CD8-positive, alpha-beta memory T cell (primary cell): ENCODE measurements at regions not wholly inside any gene's neighbourhood (a gene's known extent, or its start where the extent isn't known, plus 50 kb on each side); places are given as distances from the start of the nearest gene placed in this dataset.

Experiments used
- CTCF ChIA-PET: fragments of 350-600 bp; sonication (Branson Sonifier 250); formaldehyde crosslinking; loops from one replicate; lab custom pipeline; 2021; ENCODE audit warnings: antibody characterized with exemption; lab: Charles Lee
- POLR2A ChIA-PET: fragments of 350-600 bp; sonication (Branson Sonifier 250); formaldehyde crosslinking; loops from one replicate; lab custom pipeline; 2021; ENCODE audit warnings: antibody characterized with exemption; lab: Charles Lee
- DNase-seq, 5 donors: peaks; one replicate each; pipeline versions ENCODE4 v3.0.0 to v3.0.0-alpha.2; 2020 to 2022; ENCODE audit warnings: mixed read lengths in 1 of 5
- H3K27ac ChIP-seq: one replicate; pipeline ENCODE4 v1.7.0; 2013; ENCODE audit warnings: low read depth, mild to moderate bottlenecking, low read length, moderate library complexity
- H3K27me3 ChIP-seq: 2 replicates; pipeline ENCODE4 v1.7.0; 2013; ENCODE audit warnings: low read length, mild to moderate bottlenecking; ENCODE audit not compliant: insufficient read depth, poor library complexity, severe bottlenecking
- H3K36me3 ChIP-seq: 2 replicates; pipeline ENCODE4 v1.7.0; 2013; ENCODE audit warnings: mild to moderate bottlenecking, low read length, moderate library complexity; ENCODE audit not compliant: insufficient read depth
- H3K4me1 ChIP-seq: 2 replicates; pipeline ENCODE4 v1.7.0; 2013; ENCODE audit warnings: mild to moderate bottlenecking, low read length, moderate library complexity; ENCODE audit not compliant: insufficient read depth
- H3K4me3 ChIP-seq: 2 replicates; pipeline ENCODE4 v1.7.0; 2013; ENCODE audit warnings: mild to moderate bottlenecking, low read length
- H3K9me3 ChIP-seq: 2 replicates; pipeline ENCODE4 v1.7.0; 2013; ENCODE audit warnings: mild to moderate bottlenecking, low read length
- H3K27ac Mint-ChIP-seq, 8 donors: one replicate each; pipeline ENCODE4 v1.8.0; 2020 to 2021; ENCODE audit warnings: mixed read lengths in 8 of 8, mild to moderate bottlenecking in 6 of 8, inconsistent platforms in 3 of 8, moderate library complexity in 3 of 8
- H3K27me3 Mint-ChIP-seq, 2 donors: one replicate each; pipeline ENCODE4 v1.8.0; 2020 to 2021; ENCODE audit warnings: mixed read lengths in 2 of 2, mild to moderate bottlenecking in 1 of 2, moderate library complexity in 1 of 2
- H3K36me3 Mint-ChIP-seq, 3 donors: one replicate each; pipeline ENCODE4 v1.8.0; 2020 to 2021; ENCODE audit warnings: mixed read lengths in 3 of 3, inconsistent platforms in 1 of 3, mild to moderate bottlenecking in 1 of 3
- H3K4me1 Mint-ChIP-seq, 3 donors: one replicate each; pipeline ENCODE4 v1.8.0; 2020 to 2021; ENCODE audit warnings: mixed read lengths in 3 of 3, inconsistent platforms in 1 of 3, mild to moderate bottlenecking in 1 of 3
- H3K4me3 Mint-ChIP-seq, 7 donors: one replicate each; pipeline ENCODE4 v1.8.0; 2020 to 2021; ENCODE audit warnings: mixed read lengths in 7 of 7, mild to moderate bottlenecking in 6 of 7, moderate library complexity in 4 of 7, inconsistent platforms in 2 of 7
- H3K9me3 Mint-ChIP-seq, 5 donors: one replicate each; pipeline ENCODE4 v1.8.0; 2020 to 2022; ENCODE audit warnings: mixed read lengths in 5 of 5, mild to moderate bottlenecking in 3 of 5, moderate library complexity in 2 of 5, inconsistent platforms in 1 of 5

DNA sequence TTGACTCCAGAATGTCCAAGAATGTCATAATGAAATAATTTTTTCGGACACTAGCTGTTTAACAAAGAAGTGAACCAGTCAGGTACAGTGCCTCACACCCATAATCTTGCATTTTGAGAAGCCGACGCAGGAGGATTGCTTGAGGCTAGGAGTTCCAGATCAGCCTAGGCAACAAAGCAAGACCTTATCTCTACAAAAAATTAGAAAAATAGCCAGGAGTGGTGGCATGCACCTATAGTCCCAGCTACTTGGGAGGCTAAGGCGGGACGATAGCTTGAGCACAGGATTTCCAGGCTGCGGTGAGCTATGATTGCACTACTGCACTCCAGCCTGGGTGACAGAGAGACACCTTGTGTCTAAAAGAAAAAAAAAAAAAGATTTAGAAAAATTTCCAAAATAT, 235.8 kb upstream of the FN1 start:
- ChIA-PET POLR2A (no interaction called here), CTCF (interaction anchor here (1.3 kb wide), 1 partner anchor 14 kb away, joined by 3 read pairs; no protein-coding TSS in a partner anchor)
- no peak for DNase-seq
- H3K9me3 Mint-ChIP-seq: peaks cover 0 to 11% (median 2%) of the 10 kb centered on the region in 5 donors
- Histone ChIP-seq H3K9me3 (no peaks in the 10 kb centered on the region), H3K36me3 (no peaks in the 10 kb centered on the region), H3K27ac (no peak overlapping the region), H3K27me3 (no peaks in the 10 kb centered on the region), H3K4me3 (no peak overlapping the region), H3K4me1 (no peaks in the 10 kb centered on the region)
- H3K27me3 Mint-ChIP-seq: peaks cover 0 to 7% of the 10 kb centered on the region in 2 donors
- no peak overlapping the region for H3K4me3 Mint-ChIP-seq
- H3K4me1 Mint-ChIP-seq: no peaks in the 10 kb centered on the region
- H3K27ac Mint-ChIP-seq: no peak overlapping the region
- no peaks in the 10 kb centered on the region for H3K36me3 Mint-ChIP-seq

DNA sequence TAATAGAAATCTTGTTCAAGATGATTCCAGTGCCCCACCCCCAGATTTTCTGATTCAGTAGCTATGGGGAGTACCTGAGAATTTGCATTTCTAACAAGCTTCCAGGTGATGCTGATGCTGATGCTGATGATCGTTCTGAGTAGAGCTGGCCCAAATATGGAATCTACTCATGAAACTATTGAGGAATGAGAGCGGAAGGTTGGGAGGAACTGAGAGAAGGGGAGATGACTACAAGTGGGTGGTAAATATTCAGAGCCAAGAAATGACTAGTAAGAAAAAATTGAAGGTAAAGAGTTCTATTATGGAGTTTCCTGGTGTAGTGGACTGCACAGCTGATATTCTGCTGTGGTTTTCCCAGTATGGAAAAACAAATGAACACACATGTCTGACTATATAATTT, 235.4 kb upstream of the FN1 start:
- no peak overlapping the region for H3K4me3 Mint-ChIP-seq
- ChIA-PET CTCF (interaction anchor here (1.3 kb wide), 1 partner anchor 13 kb away, joined by 3 read pairs; no protein-coding TSS in a partner anchor), POLR2A (no interaction called here)

DNA sequence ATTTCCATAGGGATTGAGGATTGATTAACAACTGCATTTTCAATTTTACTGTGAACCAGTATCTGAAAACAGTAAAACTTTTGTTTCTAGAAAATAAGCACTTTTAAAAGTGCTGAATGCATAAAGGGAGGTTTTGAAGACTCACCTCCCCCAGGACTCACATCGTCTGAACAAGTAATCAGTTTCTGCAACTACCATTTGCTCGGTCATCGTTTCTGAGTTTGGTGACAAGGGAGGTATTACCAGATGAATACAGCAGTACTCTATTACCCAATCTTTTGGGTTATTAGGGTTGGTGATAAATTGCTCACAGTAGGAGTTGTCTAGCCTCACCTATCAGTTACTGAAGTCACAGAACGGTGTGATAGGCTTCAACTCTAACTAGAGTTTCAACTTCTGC, 234.5 kb upstream of the FN1 start:
- no peak for DNase-seq
- H3K27ac Mint-ChIP-seq: no peak overlapping the region
- peaks cover 0 to 7% of the 10 kb centered on the region in 2 donors for H3K27me3 Mint-ChIP-seq
- Histone ChIP-seq H3K27ac (no peak overlapping the region), H3K4me3 (no peak overlapping the region), H3K27me3 (no peaks in the 10 kb centered on the region), H3K9me3 (no peaks in the 10 kb centered on the region), H3K36me3 (no peaks in the 10 kb centered on the region), H3K4me1 (no peaks in the 10 kb centered on the region)
- no peaks in the 10 kb centered on the region for H3K36me3 Mint-ChIP-seq
- ChIA-PET CTCF (interaction anchor here (1.3 kb wide), 1 partner anchor 13 kb away, joined by 3 read pairs; no protein-coding TSS in a partner anchor), POLR2A (no interaction called here)
- H3K4me3 Mint-ChIP-seq: no peak overlapping the region
- peaks cover 0 to 11% (median 2%) of the 10 kb centered on the region in 5 donors for H3K9me3 Mint-ChIP-seq
- no peaks in the 10 kb centered on the region for H3K4me1 Mint-ChIP-seq

More for the DNA sequence above, 235.4 kb upstream of the FN1 start:
- Histone ChIP-seq H3K9me3 (no peaks in the 10 kb centered on the region), H3K27me3 (no peaks in the 10 kb centered on the region), H3K27ac (no peak overlapping the region), H3K4me3 (no peak overlapping the region), H3K36me3 (no peaks in the 10 kb centered on the region), H3K4me1 (no peaks in the 10 kb centered on the region)
- Mint-ChIP-seq H3K27me3 (peaks cover 0 to 7% of the 10 kb centered on the region in 2 donors), H3K36me3 (no peaks in the 10 kb centered on the region), H3K9me3 (peaks cover 0 to 11% (median 2%) of the 10 kb centered on the region in 5 donors), H3K27ac (no peak overlapping the region), H3K4me1 (no peaks in the 10 kb centered on the region)
- DNase-seq: no peak

DNA sequence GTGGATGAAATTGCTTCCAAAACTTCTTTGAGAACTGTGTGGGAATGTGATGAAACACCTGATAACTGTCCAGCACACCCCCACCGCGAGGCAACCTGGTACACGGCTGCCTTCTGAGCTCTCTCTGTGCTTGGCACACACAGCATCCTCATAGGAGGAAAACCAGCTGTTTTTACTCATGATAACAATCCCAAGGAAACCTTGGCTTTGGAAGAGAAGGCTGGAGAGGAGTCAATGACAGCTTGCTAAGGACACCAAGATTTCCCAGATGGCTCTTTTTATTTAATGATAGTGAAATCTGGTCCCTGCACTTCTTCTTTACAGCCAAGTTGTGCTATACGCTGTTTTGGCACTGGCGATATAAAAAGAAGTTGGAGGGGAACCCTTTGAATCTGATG, 232.5 kb upstream of the FN1 start:
- no peaks in the 10 kb centered on the region for H3K36me3 Mint-ChIP-seq
- DNase-seq: no peak
- POLR2A ChIA-PET: no interaction called here

DNA sequence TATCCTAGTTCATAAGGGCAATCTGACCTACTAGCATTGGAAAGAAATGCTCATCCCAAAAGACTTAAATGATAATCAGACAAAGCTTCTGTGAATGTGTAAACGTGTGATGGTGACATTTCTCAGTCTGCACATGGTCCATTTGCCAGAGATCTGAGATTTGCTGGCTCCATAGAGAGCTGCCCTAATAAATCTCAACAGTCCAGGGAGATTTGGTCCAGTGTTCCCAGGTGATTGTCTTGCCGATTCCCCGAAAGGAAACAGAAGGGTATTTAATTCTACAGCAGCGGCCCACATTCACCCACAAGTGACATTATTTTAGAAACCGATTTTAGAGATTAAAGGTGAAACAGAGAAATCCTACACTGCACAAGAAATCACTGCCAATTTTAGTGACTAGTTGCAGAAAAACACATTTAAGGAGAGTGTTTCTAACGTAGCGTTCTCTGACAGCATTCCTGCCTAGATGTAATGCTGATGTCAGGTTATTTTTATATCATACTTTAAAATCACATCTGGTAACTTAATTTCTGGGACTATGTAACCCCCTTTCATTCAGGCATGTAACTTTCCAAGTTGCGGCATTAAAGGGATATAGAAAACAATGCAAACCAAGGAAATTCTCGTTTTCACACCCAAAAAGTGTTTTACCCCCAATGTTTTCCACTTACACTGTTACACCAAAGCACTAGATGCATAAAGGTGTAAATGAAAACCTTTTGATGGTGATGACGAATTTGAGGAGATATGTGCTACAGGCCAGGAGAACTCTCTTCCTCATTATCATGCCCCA, 231.9 kb upstream of the FN1 start:
- no peak overlapping the region for H3K4me3 Mint-ChIP-seq
- Histone ChIP-seq H3K4me3 (no peak overlapping the region), H3K9me3 (no peaks in the 10 kb centered on the region), H3K27ac (no peak overlapping the region), H3K4me1 (no peaks in the 10 kb centered on the region), H3K27me3 (no peaks in the 10 kb centered on the region), H3K36me3 (no peaks in the 10 kb centered on the region)
- peaks cover 0 to 5% (median 0%) of the 10 kb centered on the region in 5 donors for H3K9me3 Mint-ChIP-seq
- H3K27ac Mint-ChIP-seq: no peak overlapping the region
- no peak for DNase-seq
- peaks cover 0 to 7% of the 10 kb centered on the region in 2 donors for H3K27me3 Mint-ChIP-seq
- ChIA-PET POLR2A (no interaction called here), CTCF (no interaction called here)
- no peaks in the 10 kb centered on the region for H3K36me3 Mint-ChIP-seq
- H3K4me1 Mint-ChIP-seq: no peaks in the 10 kb centered on the region

More for the DNA sequence above, 232.5 kb upstream of the FN1 start:
- CTCF ChIA-PET: no interaction called here
- Mint-ChIP-seq H3K27me3 (peaks cover 0 to 7% of the 10 kb centered on the region in 2 donors), H3K27ac (no peak overlapping the region), H3K4me3 (no peak overlapping the region), H3K9me3 (peaks cover 0 to 9% (median 0%) of the 10 kb centered on the region in 5 donors), H3K4me1 (no peaks in the 10 kb centered on the region)
- H3K4me1 ChIP-seq: no peaks in the 10 kb centered on the region
- H3K36me3 ChIP-seq: no peaks in the 10 kb centered on the region
- no peak overlapping the region for H3K27ac ChIP-seq
- H3K4me3 ChIP-seq: no peak overlapping the region
- H3K9me3 ChIP-seq: no peaks in the 10 kb centered on the region
- no peaks in the 10 kb centered on the region for H3K27me3 ChIP-seq

DNA sequence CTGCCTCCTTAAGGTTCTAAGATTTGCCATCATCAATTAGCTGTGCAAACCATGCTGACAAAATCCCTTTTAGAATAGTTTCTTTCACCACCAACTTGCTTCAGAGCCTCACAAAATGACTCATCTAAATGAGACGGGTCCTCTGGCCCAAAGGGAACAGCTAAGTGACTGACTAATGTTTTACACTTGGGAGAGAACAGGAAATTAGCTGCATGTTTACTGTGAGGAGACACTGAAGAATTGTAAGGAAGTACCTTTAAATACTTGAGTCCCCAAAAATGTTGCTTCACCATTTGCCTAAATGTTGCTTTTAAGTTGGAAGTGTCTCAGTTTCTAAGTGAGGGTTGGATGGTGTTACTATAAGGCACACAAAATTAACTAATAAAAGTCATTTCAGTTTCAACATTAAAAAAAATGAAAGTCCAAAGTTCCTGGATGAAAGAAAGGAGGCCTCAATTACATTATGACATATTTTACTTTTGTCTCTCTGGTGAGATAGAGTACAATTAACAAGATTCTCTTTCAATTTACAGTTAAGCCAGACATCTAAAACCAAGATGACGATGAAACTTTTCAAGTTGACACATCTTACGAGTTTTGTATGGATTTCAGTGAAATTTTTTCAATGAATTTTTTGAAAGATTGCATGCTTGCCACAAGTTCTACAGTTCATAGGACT, 229.1 kb upstream of the FN1 start:
- Histone ChIP-seq H3K27ac (no peak overlapping the region), H3K4me1 (no peaks in the 10 kb centered on the region), H3K9me3 (no peaks in the 10 kb centered on the region), H3K36me3 (no peaks in the 10 kb centered on the region), H3K27me3 (no peaks in the 10 kb centered on the region), H3K4me3 (no peak overlapping the region)
- Mint-ChIP-seq H3K36me3 (no peaks in the 10 kb centered on the region), H3K9me3 (no peaks in the 10 kb centered on the region), H3K27ac (no peak overlapping the region), H3K4me3 (no peak overlapping the region), H3K27me3 (peaks cover 2 to 7% of the 10 kb centered on the region in 2 donors), H3K4me1 (no peaks in the 10 kb centered on the region)
- ChIA-PET POLR2A (no interaction called here), CTCF (no interaction called here)
- no peak for DNase-seq

DNA sequence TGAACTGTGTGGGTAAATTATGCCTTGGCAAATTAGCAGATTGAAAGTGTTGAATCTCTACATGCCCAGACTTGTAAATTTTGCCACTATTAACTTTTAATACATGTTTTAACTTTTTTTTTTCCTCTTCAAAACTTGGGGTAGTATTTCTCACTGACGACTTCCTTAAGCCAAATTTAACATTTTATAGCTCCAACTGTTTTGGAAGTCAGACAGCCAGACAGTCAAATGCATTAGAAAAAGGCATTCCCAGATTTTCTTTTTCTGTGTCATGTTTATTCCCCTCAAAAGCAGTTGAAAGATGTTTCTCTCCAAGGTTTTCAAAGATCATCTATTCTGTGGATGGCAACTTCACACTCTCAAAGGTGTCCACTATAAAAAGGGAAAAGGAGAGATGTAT, 226.8 kb upstream of the FN1 start:
- Histone ChIP-seq H3K9me3 (no peaks in the 10 kb centered on the region), H3K27me3 (no peaks in the 10 kb centered on the region), H3K27ac (no peak overlapping the region), H3K36me3 (no peaks in the 10 kb centered on the region), H3K4me3 (no peak overlapping the region), H3K4me1 (no peaks in the 10 kb centered on the region)
- POLR2A ChIA-PET: no interaction called here
- CTCF ChIA-PET: no interaction called here
- Mint-ChIP-seq H3K4me1 (no peaks in the 10 kb centered on the region), H3K9me3 (no peaks in the 10 kb centered on the region), H3K27ac (no peak overlapping the region), H3K4me3 (no peak overlapping the region), H3K27me3 (peaks cover 2 to 3% of the 10 kb centered on the region in 2 donors), H3K36me3 (no peaks in the 10 kb centered on the region)
- no peak for DNase-seq

DNA sequence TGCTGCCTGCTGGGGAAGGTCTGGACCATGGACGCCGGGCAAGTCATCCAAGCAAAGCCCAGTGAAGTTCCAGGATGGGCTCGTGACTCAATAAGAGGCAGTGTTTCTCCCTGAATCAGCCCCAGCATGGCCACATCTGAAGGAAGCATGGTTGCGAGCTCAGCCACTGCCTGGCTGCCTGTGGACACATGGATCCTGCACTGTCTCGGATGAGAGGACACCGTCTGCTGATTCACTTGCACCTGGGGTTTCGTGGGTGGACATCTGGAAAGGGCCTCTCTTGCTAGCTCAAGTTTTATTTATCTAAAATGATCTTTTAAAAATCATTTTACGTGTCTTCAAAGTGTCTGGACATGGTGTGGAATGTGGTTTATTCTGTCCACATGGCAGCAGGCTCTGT, 224.8 kb upstream of the FN1 start:
- no peaks in the 10 kb centered on the region for H3K4me1 ChIP-seq
- Mint-ChIP-seq H3K36me3 (no peaks in the 10 kb centered on the region), H3K4me1 (no peaks in the 10 kb centered on the region), H3K9me3 (no peaks in the 10 kb centered on the region), H3K27me3 (peaks cover 0 to 5% of the 10 kb centered on the region in 2 donors), H3K4me3 (no peak overlapping the region), H3K27ac (no peak overlapping the region)
- POLR2A ChIA-PET: no interaction called here
- H3K9me3 ChIP-seq: no peaks in the 10 kb centered on the region
- no peak for DNase-seq
- CTCF ChIA-PET: no interaction called here
- H3K27me3 ChIP-seq: no peaks in the 10 kb centered on the region
- no peaks in the 10 kb centered on the region for H3K36me3 ChIP-seq
- H3K4me3 ChIP-seq: no peak overlapping the region
- no peak overlapping the region for H3K27ac ChIP-seq
